OCI-LY1 (cell line): ENCODE measurements at regions not wholly inside any gene's neighbourhood (a gene's known extent, or its start where the extent isn't known, plus 50 kb on each side); places are given as distances from the start of the nearest gene placed in this dataset.

Experiments used
- EZH2 ChIP-seq: fragments of 200-600 bp; sonication (generic), shearing (Covaris generic); IDR thresholded peaks from 2 replicates; pipeline ENCODE4 v1.8.0; 2017; ENCODE audit warnings: borderline replicate concordance, mixed run types, mild to moderate bottlenecking, antibody characterized with exemption, low read length, moderate library complexity, mixed read lengths
- TF ChIP-seq, protein P1 (sequence below): fragments of 200-600 bp; sonication (generic), shearing (Covaris generic); IDR thresholded peaks from 2 replicates; pipeline ENCODE4 v1.5.1; 2017; ENCODE audit warnings: mild to moderate bottlenecking, antibody characterized with exemption, low read length, moderate library complexity, mixed read lengths

DNA sequence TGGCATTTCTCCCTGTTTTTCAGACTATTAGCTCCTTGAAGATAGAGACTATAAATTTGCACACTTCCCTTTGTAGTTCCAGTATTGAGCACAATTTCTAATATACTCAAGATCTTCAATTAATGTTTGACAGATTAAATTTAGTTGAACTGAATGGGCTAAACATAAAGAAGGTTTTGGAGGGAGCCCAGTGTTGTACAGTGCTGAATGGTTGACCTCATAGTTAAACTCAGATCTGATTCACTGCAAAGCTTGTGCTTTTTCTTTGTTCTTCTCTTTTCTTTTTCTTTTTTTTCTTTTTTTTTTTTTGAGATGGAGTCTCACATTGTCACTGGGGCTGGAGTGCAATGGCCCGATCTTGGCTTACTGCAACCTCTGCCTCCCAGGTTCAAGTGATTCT lies 411.7 kb upstream of the ZNF462 start:
- no peak for TF ChIP-seq EZH2
- TF ChIP-seq, protein P1, sequence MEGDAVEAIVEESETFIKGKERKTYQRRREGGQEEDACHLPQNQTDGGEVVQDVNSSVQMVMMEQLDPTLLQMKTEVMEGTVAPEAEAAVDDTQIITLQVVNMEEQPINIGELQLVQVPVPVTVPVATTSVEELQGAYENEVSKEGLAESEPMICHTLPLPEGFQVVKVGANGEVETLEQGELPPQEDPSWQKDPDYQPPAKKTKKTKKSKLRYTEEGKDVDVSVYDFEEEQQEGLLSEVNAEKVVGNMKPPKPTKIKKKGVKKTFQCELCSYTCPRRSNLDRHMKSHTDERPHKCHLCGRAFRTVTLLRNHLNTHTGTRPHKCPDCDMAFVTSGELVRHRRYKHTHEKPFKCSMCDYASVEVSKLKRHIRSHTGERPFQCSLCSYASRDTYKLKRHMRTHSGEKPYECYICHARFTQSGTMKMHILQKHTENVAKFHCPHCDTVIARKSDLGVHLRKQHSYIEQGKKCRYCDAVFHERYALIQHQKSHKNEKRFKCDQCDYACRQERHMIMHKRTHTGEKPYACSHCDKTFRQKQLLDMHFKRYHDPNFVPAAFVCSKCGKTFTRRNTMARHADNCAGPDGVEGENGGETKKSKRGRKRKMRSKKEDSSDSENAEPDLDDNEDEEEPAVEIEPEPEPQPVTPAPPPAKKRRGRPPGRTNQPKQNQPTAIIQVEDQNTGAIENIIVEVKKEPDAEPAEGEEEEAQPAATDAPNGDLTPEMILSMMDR, result no peak
